HEK293 (cell line): ENCODE measurements at regions not wholly inside any gene's neighbourhood (a gene's known extent, or its start where the extent isn't known, plus 50 kb on each side); places are given as distances from the start of the nearest gene placed in this dataset.

Experiments used
- CTCF ChIA-PET: fragments of 350-600 bp; formaldehyde crosslinking; extraction: SDS; loops from one replicate; lab custom pipeline; 2021; ENCODE audit warnings: antibody characterized with exemption; lab: Yijun Ruan, JAX
- POLR2A ChIA-PET: fragments of 300-600 bp; formaldehyde crosslinking; extraction: SDS; loops from one replicate; lab custom pipeline; 2020; ENCODE audit warnings: antibody characterized with exemption, inconsistent platforms; lab: Yijun Ruan, JAX
- H3K27ac ChIP-seq: fragments of 200-500 bp; sonication (Bioruptor generic); 2 replicates; pipeline ENCODE4 v1.5.1; 2014; ENCODE audit warnings: low read depth, low read length, control low read depth, inconsistent platforms; ENCODE audit errors: extremely low read depth
- H3K36me3 ChIP-seq, 2 experiments: fragments of 200-500 bp in 1 of 2; sonication (Bioruptor generic) in 1 of 2; 1 replicate in 1 of 2; 2 replicates in 1 of 2; pipeline ENCODE4 v1.5.1; 2014 to 2017; ENCODE audit warnings: inconsistent platforms in 2 of 2, low read length in 2 of 2; ENCODE audit not compliant: control insufficient read depth in 2 of 2, insufficient read depth in 1 of 2
- H3K4me1 ChIP-seq: fragments of 200-500 bp; sonication (Bioruptor generic); 2 replicates; pipeline ENCODE4 v1.5.1; 2014; ENCODE audit warnings: mild to moderate bottlenecking, low read length, inconsistent platforms; ENCODE audit not compliant: control insufficient read depth, insufficient read depth
- H3K4me3 ChIP-seq: 2 replicates; pipeline ENCODE4 v1.5.1; 2011; ENCODE audit warnings: low read depth, mild to moderate bottlenecking, control low read depth, low read length, moderate library complexity
- H3K9me3 ChIP-seq: fragments of 200-500 bp; sonication (Bioruptor generic); 2 replicates; pipeline ENCODE4 v1.5.1; 2014; ENCODE audit warnings: low read depth, low read length, inconsistent platforms; ENCODE audit not compliant: control insufficient read depth, insufficient read depth
- FEZF1 ChIP-seq: fragments of 450-650 bp; formaldehyde crosslinking; IDR thresholded peaks from 2 replicates; pipeline ENCODE4 v1.5.1; 2016; ENCODE audit warnings: missing biosample characterization, missing genetic modification characterization
- KLF10 ChIP-seq: fragments of 450-650 bp; IDR thresholded peaks from 2 replicates; pipeline ENCODE4 v1.5.1; 2018; ENCODE audit warnings: missing biosample characterization, mild to moderate bottlenecking, missing genetic modification characterization
- KLF7 ChIP-seq: fragments of 450-650 bp; formaldehyde crosslinking; IDR thresholded peaks from 2 replicates; pipeline ENCODE4 v1.5.1; 2016; ENCODE audit warnings: missing biosample characterization, missing genetic modification characterization, borderline replicate concordance
- KLF8 ChIP-seq: fragments of 450-650 bp; formaldehyde crosslinking; IDR thresholded peaks from 2 replicates; pipeline ENCODE4 v1.5.1; 2016; ENCODE audit warnings: missing biosample characterization, missing genetic modification characterization
- KLF9 ChIP-seq: fragments of 450-650 bp; formaldehyde crosslinking; IDR thresholded peaks from 2 replicates; pipeline ENCODE4 v1.5.1; 2016; ENCODE audit warnings: missing biosample characterization, missing genetic modification characterization, low read depth
- OSR2 ChIP-seq: fragments of 450-650 bp; formaldehyde crosslinking; IDR thresholded peaks from 2 replicates; pipeline ENCODE4 v1.5.1; 2016; ENCODE audit warnings: missing biosample characterization, missing genetic modification characterization
- PRDM1 ChIP-seq: fragments of 450-650 bp; formaldehyde crosslinking; IDR thresholded peaks from 2 replicates; pipeline ENCODE4; 2016; ENCODE audit warnings: missing biosample characterization, missing genetic modification characterization
- REST ChIP-seq: fragments of 450-650 bp; formaldehyde crosslinking; IDR thresholded peaks from 2 replicates; pipeline ENCODE4 v1.5.1; 2016; ENCODE audit warnings: missing biosample characterization, missing genetic modification characterization
- SCRT2 ChIP-seq: fragments of 450-650 bp; formaldehyde crosslinking; IDR thresholded peaks from 2 replicates; pipeline ENCODE4 v1.5.1; 2016; ENCODE audit warnings: missing biosample characterization, missing genetic modification characterization
- SP3 ChIP-seq: fragments of 450-650 bp; formaldehyde crosslinking; IDR thresholded peaks from 2 replicates; pipeline ENCODE4 v1.5.1; 2016; ENCODE audit warnings: missing biosample characterization, missing genetic modification characterization
- SP7 ChIP-seq: fragments of 450-650 bp; formaldehyde crosslinking; IDR thresholded peaks from 2 replicates; pipeline ENCODE4 v1.5.1; 2016; ENCODE audit warnings: missing biosample characterization, missing genetic modification characterization
- ZBTB10 ChIP-seq: fragments of 450-650 bp; formaldehyde crosslinking; IDR thresholded peaks from 2 replicates; pipeline ENCODE4 v1.5.1; 2016; ENCODE audit warnings: missing biosample characterization, missing genetic modification characterization
- ZBTB20 ChIP-seq: fragments of 450-650 bp; formaldehyde crosslinking; IDR thresholded peaks from 2 replicates; pipeline ENCODE4 v1.5.1; 2016; ENCODE audit warnings: missing biosample characterization, missing genetic modification characterization
- ZBTB48 ChIP-seq: fragments of 450-650 bp; formaldehyde crosslinking; IDR thresholded peaks from 2 replicates; pipeline ENCODE4 v1.5.1; 2016; ENCODE audit warnings: missing biosample characterization, missing genetic modification characterization
- ZNF202 ChIP-seq: fragments of 450-650 bp; formaldehyde crosslinking; IDR thresholded peaks from 2 replicates; pipeline ENCODE4 v1.5.1; 2016; ENCODE audit warnings: missing biosample characterization, missing genetic modification characterization, borderline replicate concordance
- ZNF214 ChIP-seq: fragments of 450-650 bp; formaldehyde crosslinking; IDR thresholded peaks from 2 replicates; pipeline ENCODE4 v1.5.1; 2017; ENCODE audit warnings: missing biosample characterization, mild to moderate bottlenecking, missing genetic modification characterization, borderline replicate concordance
- ZNF221 ChIP-seq: fragments of 450-650 bp; formaldehyde crosslinking; IDR thresholded peaks from 2 replicates; pipeline ENCODE4 v1.5.1; 2017; ENCODE audit warnings: missing biosample characterization, missing genetic modification characterization, borderline replicate concordance
- ZNF335 ChIP-seq: fragments of 450-650 bp; formaldehyde crosslinking; conservative IDR thresholded peaks from 2 replicates; pipeline ENCODE4 v1.5.1; 2016; ENCODE audit warnings: missing biosample characterization, missing genetic modification characterization
- ZNF510 ChIP-seq: fragments of 450-650 bp; formaldehyde crosslinking; IDR thresholded peaks from 2 replicates; pipeline ENCODE4 v1.5.1; 2018; ENCODE audit warnings: mild to moderate bottlenecking, missing genetic modification characterization, missing biosample characterization; ENCODE audit not compliant: insufficient replicate concordance
- ZNF544 ChIP-seq: fragments of 450-650 bp; formaldehyde crosslinking; IDR thresholded peaks from 2 replicates; pipeline ENCODE4 v1.5.0; 2017; ENCODE audit warnings: missing biosample characterization, missing genetic modification characterization
- ZNF585B ChIP-seq: fragments of 450-650 bp; formaldehyde crosslinking; IDR thresholded peaks from 2 replicates; pipeline ENCODE4 v1.5.1; 2016; ENCODE audit warnings: missing biosample characterization, missing genetic modification characterization
- ZNF624 ChIP-seq: fragments of 450-650 bp; formaldehyde crosslinking; IDR thresholded peaks from 2 replicates; pipeline ENCODE4 v1.5.1; 2017; ENCODE audit warnings: missing biosample characterization, missing genetic modification characterization
- ZSCAN23 ChIP-seq: fragments of 450-650 bp; formaldehyde crosslinking; IDR thresholded peaks from 2 replicates; pipeline ENCODE4 v1.5.1; 2016; ENCODE audit warnings: missing biosample characterization, missing genetic modification characterization

GRCh38 chr4:19230906-19231545, 1020.7 kb upstream of the SLIT2 start:
- Histone ChIP-seq H3K4me3 (no peak overlapping the region), H3K4me1 (no peaks in the 10 kb centered on the region), H3K27ac (no peak overlapping the region), H3K9me3 (no peaks in the 10 kb centered on the region), H3K36me3 (no peaks in the 10 kb centered on the region)
- CTCF ChIA-PET, result interaction anchor here (0.6 kb wide), 1 partner anchor 502 kb away, joined by 3 read pairs; no protein-coding TSS in a partner anchor
- TF ChIP-seq ZNF221 (tag by site-specific recombination), result no peak
- TF ChIP-seq KLF8 (tag by site-specific recombination), result no peak
- TF ChIP-seq SCRT2 (tag by site-specific recombination), result no peak
- no peak for TF ChIP-seq FEZF1 (tag by site-specific recombination)
- no peak for TF ChIP-seq KLF7 (tag by site-specific recombination)
- no peak for TF ChIP-seq ZNF585B
- TF ChIP-seq ZNF624 (tag by site-specific recombination), result no peak
- TF ChIP-seq SP7 (tag by site-specific recombination), result no peak
- TF ChIP-seq ZBTB10, result no peak
- no peak for TF ChIP-seq KLF9 (tag by site-specific recombination)
- no peak for TF ChIP-seq ZNF510 (tag by site-specific recombination)
- POLR2A ChIA-PET, result no interaction called here

- Histone ChIP-seq H3K4me1 (no peaks in the 10 kb centered on the region), H3K4me3 (no peak overlapping the region), H3K27ac (no peak overlapping the region), H3K36me3 (no peaks in the 10 kb centered on the region), H3K9me3 (no peaks in the 10 kb centered on the region)
- POLR2A ChIA-PET, result no interaction called here
- TF ChIP-seq PRDM1 (no peak), ZBTB48 (tag by site-specific recombination) (no peak), OSR2 (no peak), ZSCAN23 (no peak), ZBTB20 (tag by site-specific recombination) (no peak), SP3 (tag by site-specific recombination) (no peak), ZNF335 (tag by site-specific recombination) (no peak), ZNF214 (tag by site-specific recombination) (no peak), REST (no peak), ZNF544 (tag by site-specific recombination) (no peak), KLF10 (tag by site-specific recombination) (no peak), ZNF202 (tag by site-specific recombination) (no peak)
- CTCF ChIA-PET, result interaction anchor here (0.7 kb wide), 1 partner anchor 253 kb away, joined by 6 read pairs; no protein-coding TSS in a partner anchor
Observed at GRCh38 chr4:19227701-19228100, 1024.0 kb upstream of the SLIT2 start.
